ENCODE measurements at regions not wholly inside any gene's neighbourhood (a gene's known extent, or its start where the extent isn't known, plus 50 kb on each side); places are given as distances from the start of the nearest gene placed in this dataset.

GRCh38 chr3:86561215-86561614 is 429.7 kb downstream of the VGLL3 start:
- Histone ChIP-seq H3K27me3 (ENCODE audit: control insufficient read depth, insufficient read depth) (no peaks in the 10 kb centered on the region), H3K4me1 (ENCODE audit: control insufficient read depth, insufficient read depth, low read length) (no peaks in the 10 kb centered on the region), H3K4me3 (ENCODE audit: low read length) (no peak overlapping the region), H3K9me3 (ENCODE audit: control insufficient read depth, low read length) (no peaks in the 10 kb centered on the region), H3K27ac (ENCODE audit: low read length) (no peak overlapping the region)
- WGBS, result 50% methylated on average over 5 of the region's 5 CpGs
- DNase-seq (no peak), ATAC-seq (no peak)
- intact Hi-C loops (cut with DNase I), result no loop called here

GRCh38 chr3:86554383-86554782 is 436.6 kb downstream of the VGLL3 start:
- intact Hi-C loops (cut with DNase I), result no loop called here
- 65% methylated on average over 5 of the region's 5 CpGs for WGBS
- Histone ChIP-seq H3K27me3 (ENCODE audit: control insufficient read depth, insufficient read depth) (no peaks in the 10 kb centered on the region), H3K4me1 (ENCODE audit: control insufficient read depth, insufficient read depth, low read length) (no peaks in the 10 kb centered on the region), H3K27ac (ENCODE audit: low read length) (no peak overlapping the region), H3K9me3 (ENCODE audit: control insufficient read depth, low read length) (no peaks in the 10 kb centered on the region), H3K4me3 (ENCODE audit: low read length) (no peak overlapping the region)
- ATAC-seq, result no peak
- no peak for DNase-seq

- Histone ChIP-seq H3K27ac (ENCODE audit: low read length) (no peak overlapping the region), H3K9me3 (ENCODE audit: control insufficient read depth, low read length) (no peaks in the 10 kb centered on the region), H3K4me3 (ENCODE audit: low read length) (no peak overlapping the region), H3K27me3 (ENCODE audit: control insufficient read depth, insufficient read depth) (no peaks in the 10 kb centered on the region), H3K4me1 (ENCODE audit: control insufficient read depth, insufficient read depth, low read length) (no peaks in the 10 kb centered on the region)
- DNase-seq (no peak), ATAC-seq (no peak)
- intact Hi-C loops (cut with DNase I), result no loop called here
- 41% methylated on average over 2 of the region's 2 CpGs for WGBS
Observed at GRCh38 chr3:86547692-86548091, 443.3 kb downstream of the VGLL3 start.

GRCh38 chr3:86537171-86537570 is 453.8 kb downstream of the VGLL3 start:
- intact Hi-C loops (cut with DNase I), result no loop called here
- 59% methylated on average over 5 of the region's 5 CpGs for WGBS
- H3K27ac ChIP-seq (ENCODE audit: low read length), result no peak overlapping the region
- DNase-seq (no peak), ATAC-seq (no peak)
- H3K9me3 ChIP-seq (ENCODE audit: control insufficient read depth, low read length), result peaks cover 2% of the 10 kb centered on the region
- no peak overlapping the region for H3K4me3 ChIP-seq (ENCODE audit: low read length)
- no peaks in the 10 kb centered on the region for H3K27me3 ChIP-seq (ENCODE audit: control insufficient read depth, insufficient read depth)
- H3K4me1 ChIP-seq (ENCODE audit: control insufficient read depth, insufficient read depth, low read length), result no peaks in the 10 kb centered on the region

GRCh38 chr3:86519819-86520218 is 471.1 kb downstream of the VGLL3 start:
- DNase-seq (no peak), ATAC-seq (no peak)
- intact Hi-C loops (cut with DNase I), result no loop called here
- no peak overlapping the region for H3K4me3 ChIP-seq (ENCODE audit: low read length)
- WGBS, result 70% methylated on average over 1 of the region's 1 CpG
- H3K9me3 ChIP-seq (ENCODE audit: control insufficient read depth, low read length), result no peaks in the 10 kb centered on the region
- H3K4me1 ChIP-seq (ENCODE audit: control insufficient read depth, insufficient read depth, low read length), result no peaks in the 10 kb centered on the region
- no peaks in the 10 kb centered on the region for H3K27me3 ChIP-seq (ENCODE audit: control insufficient read depth, insufficient read depth)
- H3K27ac ChIP-seq (ENCODE audit: low read length), result no peak overlapping the region

GRCh38 chr3:86481636-86482035 is 509.3 kb downstream of the VGLL3 start:
- no peaks in the 10 kb centered on the region for H3K27me3 ChIP-seq (ENCODE audit: control insufficient read depth, insufficient read depth)
- intact Hi-C loops (cut with DNase I), result no loop called here
- ATAC-seq (no peak), DNase-seq (no peak)
- no peaks in the 10 kb centered on the region for H3K4me1 ChIP-seq (ENCODE audit: control insufficient read depth, insufficient read depth, low read length)
- no peak overlapping the region for H3K4me3 ChIP-seq (ENCODE audit: low read length)
- no peak overlapping the region for H3K27ac ChIP-seq (ENCODE audit: low read length)
- WGBS, result 36% methylated on average over 1 of the region's 1 CpG
- H3K9me3 ChIP-seq (ENCODE audit: control insufficient read depth, low read length), result no peaks in the 10 kb centered on the region

GRCh38 chr3:86481031-86481430 is 509.9 kb downstream of the VGLL3 start:
- Histone ChIP-seq H3K27ac (ENCODE audit: low read length) (no peak overlapping the region), H3K27me3 (ENCODE audit: control insufficient read depth, insufficient read depth) (no peaks in the 10 kb centered on the region), H3K4me3 (ENCODE audit: low read length) (no peak overlapping the region), H3K4me1 (ENCODE audit: control insufficient read depth, insufficient read depth, low read length) (no peaks in the 10 kb centered on the region), H3K9me3 (ENCODE audit: control insufficient read depth, low read length) (no peaks in the 10 kb centered on the region)
- ATAC-seq, result no peak
- no peak for DNase-seq
- intact Hi-C loops (cut with DNase I), result no loop called here

GRCh38 chr3:86464180-86464579 is 526.8 kb downstream of the VGLL3 start:
- no peaks in the 10 kb centered on the region for H3K27me3 ChIP-seq (ENCODE audit: control insufficient read depth, insufficient read depth)
- DNase-seq (no peak), ATAC-seq (no peak)
- no peaks in the 10 kb centered on the region for H3K4me1 ChIP-seq (ENCODE audit: control insufficient read depth, insufficient read depth, low read length)
- H3K4me3 ChIP-seq (ENCODE audit: low read length), result no peak overlapping the region
- intact Hi-C loops (cut with DNase I), result no loop called here
- no peaks in the 10 kb centered on the region for H3K9me3 ChIP-seq (ENCODE audit: control insufficient read depth, low read length)
- H3K27ac ChIP-seq (ENCODE audit: low read length), result no peak overlapping the region

GRCh38 chr3:86451749-86452148 is 539.2 kb downstream of the VGLL3 start:
- WGBS, result 60% methylated on average over 3 of the region's 3 CpGs
- intact Hi-C loops (cut with DNase I), result no loop called here
- DNase-seq (no peak), ATAC-seq (no peak)
- Histone ChIP-seq H3K27ac (ENCODE audit: low read length) (no peak overlapping the region), H3K4me1 (ENCODE audit: control insufficient read depth, insufficient read depth, low read length) (no peaks in the 10 kb centered on the region), H3K27me3 (ENCODE audit: control insufficient read depth, insufficient read depth) (no peaks in the 10 kb centered on the region), H3K9me3 (ENCODE audit: control insufficient read depth, low read length) (no peaks in the 10 kb centered on the region), H3K4me3 (ENCODE audit: low read length) (no peak overlapping the region)

GRCh38 chr3:86438544-86438943 is 552.4 kb downstream of the VGLL3 start:
- H3K27ac ChIP-seq (ENCODE audit: low read length), result no peak overlapping the region
- ATAC-seq (no peak), DNase-seq (no peak)
- WGBS, result 80% methylated on average over 3 of the region's 3 CpGs
- H3K9me3 ChIP-seq (ENCODE audit: control insufficient read depth, low read length), result no peaks in the 10 kb centered on the region
- intact Hi-C loops (cut with DNase I), result no loop called here
- H3K4me1 ChIP-seq (ENCODE audit: control insufficient read depth, insufficient read depth, low read length), result no peaks in the 10 kb centered on the region
- no peak overlapping the region for H3K4me3 ChIP-seq (ENCODE audit: low read length)
- H3K27me3 ChIP-seq (ENCODE audit: control insufficient read depth, insufficient read depth), result no peaks in the 10 kb centered on the region

- WGBS, result 73% methylated on average over 2 of the region's 2 CpGs
- Histone ChIP-seq H3K9me3 (ENCODE audit: control insufficient read depth, low read length) (no peaks in the 10 kb centered on the region), H3K4me1 (ENCODE audit: control insufficient read depth, insufficient read depth, low read length) (no peaks in the 10 kb centered on the region), H3K27me3 (ENCODE audit: control insufficient read depth, insufficient read depth) (no peaks in the 10 kb centered on the region), H3K27ac (ENCODE audit: low read length) (no peak overlapping the region), H3K4me3 (ENCODE audit: low read length) (no peak overlapping the region)
- no peak for ATAC-seq
- no peak for DNase-seq
- intact Hi-C loops (cut with DNase I), result no loop called here
Observed at GRCh38 chr3:86427343-86427742, 563.6 kb downstream of the VGLL3 start.

- H3K9me3 ChIP-seq (ENCODE audit: control insufficient read depth, low read length), result no peaks in the 10 kb centered on the region
- H3K27ac ChIP-seq (ENCODE audit: low read length), result no peak overlapping the region
- intact Hi-C loops (cut with DNase I), result no loop called here
- no peaks in the 10 kb centered on the region for H3K27me3 ChIP-seq (ENCODE audit: control insufficient read depth, insufficient read depth)
- H3K4me1 ChIP-seq (ENCODE audit: control insufficient read depth, insufficient read depth, low read length), result no peaks in the 10 kb centered on the region
- DNase-seq, result no peak
- no peak for ATAC-seq
- H3K4me3 ChIP-seq (ENCODE audit: low read length), result no peak overlapping the region
- 83% methylated on average over 24 of the region's 24 CpGs for WGBS
Observed at GRCh38 chr3:86420990-86421739, 569.8 kb downstream of the VGLL3 start.

All from right cardiac atrium (tissue), 5 donors.